ENCODE measurements at regions not wholly inside any gene's neighbourhood (a gene's known extent, or its start where the extent isn't known, plus 50 kb on each side); places are given as distances from the start of the nearest gene placed in this dataset.

- TF ChIP-seq ZSCAN4 (tag by site-specific recombination; IDR thresholded peaks at IDR 0.05), result no peak
These were observed 189.0 kb upstream of the MPPED2 start (continued) for GRCh38 chr11:30775233-30775522.

GRCh38 chr11:30774496-30775232, 188.5 kb upstream of the MPPED2 start:
- no peaks in the 10 kb centered on the region for H3K36me3 ChIP-seq (ENCODE audit: control insufficient read depth in 2 of 2, insufficient read depth in 1 of 2, low read length in 2 of 2)
- H3K27ac ChIP-seq (ENCODE audit: extremely low read depth, low read depth, low read length), result no peak overlapping the region
- no peak overlapping the region for H3K4me3 ChIP-seq (ENCODE audit: low read depth, low read length)
- no peaks in the 10 kb centered on the region for H3K9me3 ChIP-seq (ENCODE audit: control insufficient read depth, insufficient read depth, low read depth, low read length)
- POLR2A ChIA-PET, result no interaction called here
- CTCF ChIA-PET, result interaction anchor here (0.7 kb wide), 1 partner anchor 9 kb away, joined by 4 read pairs; no protein-coding TSS in a partner anchor
- no peaks in the 10 kb centered on the region for H3K4me1 ChIP-seq (ENCODE audit: control insufficient read depth, insufficient read depth, low read length)
- no peak for TF ChIP-seq PRDM10 (tag by site-specific recombination; IDR thresholded peaks at IDR 0.05)
- TF ChIP-seq ZNF580 (tag by site-specific recombination; IDR thresholded peaks at IDR 0.05), result no peak

- Histone ChIP-seq H3K4me3 (ENCODE audit: low read depth, low read length) (no peak overlapping the region), H3K4me1 (ENCODE audit: control insufficient read depth, insufficient read depth, low read length) (no peaks in the 10 kb centered on the region), H3K27ac (ENCODE audit: extremely low read depth, low read depth, low read length) (no peak overlapping the region), H3K36me3 (ENCODE audit: control insufficient read depth in 2 of 2, insufficient read depth in 1 of 2, low read length in 2 of 2) (no peaks in the 10 kb centered on the region), H3K9me3 (ENCODE audit: control insufficient read depth, insufficient read depth, low read depth, low read length) (no peaks in the 10 kb centered on the region)
- POLR2A ChIA-PET, result interaction anchor here (0.6 kb wide), 1 partner anchor 450 kb away, joined by 3 read pairs; the partner anchor contains the start of gene ARL14EP
- TF ChIP-seq MYNN (tag by site-specific recombination; IDR thresholded peaks at IDR 0.05; ENCODE audit: borderline replicate concordance) (no peak), GLI2 (tag by site-specific recombination; IDR thresholded peaks at IDR 0.05; ENCODE audit: borderline replicate concordance, low read depth) (no peak), ZNF423 (tag by site-specific recombination; IDR thresholded peaks at IDR 0.05) (no peak), ZNF580 (tag by site-specific recombination; IDR thresholded peaks at IDR 0.05) (no peak), ZNF513 (tag by site-specific recombination; IDR thresholded peaks at IDR 0.05) (no peak), ZNF175 (tag by site-specific recombination; IDR thresholded peaks at IDR 0.05) (no peak), ZBTB26 (tag by site-specific recombination; optimal IDR thresholded peaks at IDR 0.05) (no peak), ZNF623 (tag by site-specific recombination; IDR thresholded peaks at IDR 0.05) (no peak), ZBTB1 (tag by site-specific recombination; IDR thresholded peaks at IDR 0.05) (no peak), ZNF121 (tag by site-specific recombination; IDR thresholded peaks at IDR 0.05) (no peak), REPIN1 (tag by site-specific recombination; IDR thresholded peaks at IDR 0.05; ENCODE audit: low read depth) (no peak), ZBTB17 (tag by site-specific recombination; IDR thresholded peaks at IDR 0.05) (no peak), ZNF560 (tag by site-specific recombination; IDR thresholded peaks at IDR 0.05; ENCODE audit: borderline replicate concordance) (no peak)
- CTCF ChIA-PET, result interaction anchor here (0.7 kb wide), 1 partner anchor 143 kb away, joined by 3 read pairs; no protein-coding TSS in a partner anchor
These were observed 186.8 kb upstream of the MPPED2 start for GRCh38 chr11:30772908-30773307.

All from HEK293 (cell line).